Esophagus muscularis mucosa (tissue), 4 donors: ENCODE measurements at regions not wholly inside any gene's neighbourhood (a gene's known extent, or its start where the extent isn't known, plus 50 kb on each side); places are given as distances from the start of the nearest gene placed in this dataset.

ENCODE experiments used
- DNase-seq: peaks from one replicate; pipeline ENCODE4 v3.0.0-alpha.2; 2017; ENCODE audit errors: extremely low spot score
- H3K27ac ChIP-seq, 4 donors: fragments of 200-600 bp; sonication (generic); replicated peaks in 1 of 4; 1 replicate in 3 of 4; 2 replicates in 1 of 4; pipeline ENCODE4 v1.5.1; 2016 to 2019; ENCODE audit warnings: mild to moderate bottlenecking in 1 of 4
- H3K27me3 ChIP-seq, 4 donors: fragments of 200-600 bp; sonication (generic); one replicate each; pipeline versions ENCODE4 v1.5.1 to v1.6.0; 2016 to 2019
- H3K36me3 ChIP-seq, 4 donors: fragments of 200-600 bp; sonication (generic); one replicate each; pipeline ENCODE4 v1.5.1; 2016 to 2019
- H3K4me1 ChIP-seq, 4 donors: fragments of 200-600 bp; sonication (generic); one replicate each; pipeline ENCODE4 v1.5.1; 2016 to 2019
- H3K4me3 ChIP-seq, 4 donors: fragments of 200-600 bp; sonication (generic); 1 replicate in 2 of 4; 2 replicates in 2 of 4; pipeline ENCODE4 v1.5.1; 2016 to 2019; ENCODE audit warnings: mild to moderate bottlenecking in 4 of 4, moderate library complexity in 1 of 4
- H3K9me3 ChIP-seq, 4 donors: fragments of 200-600 bp; sonication (generic); 1 replicate in 3 of 4; 2 replicates in 1 of 4; pipeline ENCODE4 v1.5.1; 2016 to 2019
- CTCF ChIP-seq, 3 experiments: fragments of 200-600 bp in 2 of 3; fragments of 450-650 bp in 1 of 3; sonication (generic) in 2 of 3; IDR thresholded peaks; one replicate each; pipeline ENCODE4 v1.5.1; 2017 to 2019; ENCODE audit warnings: antibody characterized with exemption in 3 of 3, mild to moderate bottlenecking in 2 of 3, moderate library complexity in 1 of 3
- EP300 ChIP-seq: sonication (generic); formaldehyde crosslinking; IDR thresholded peaks from one replicate; pipeline ENCODE4 v1.6.1; 2017; ENCODE audit warnings: antibody characterized with exemption
- POLR2A ChIP-seq: fragments of 450-650 bp; IDR thresholded peaks from one replicate; pipeline ENCODE4 v1.6.1; 2017; ENCODE audit warnings: antibody characterized with exemption, moderate library complexity, mild to moderate bottlenecking, low read depth
- POLR2AphosphoS5 ChIP-seq, 2 donors: sonication (generic); formaldehyde crosslinking; IDR thresholded peaks; one replicate each; pipeline ENCODE4 v1.6.1; 2017; ENCODE audit warnings: antibody characterized with exemption in 2 of 2
- WGBS: methylation state at CpG from one replicate; pipeline ENCODE4 v1.1.5; 2018; 5-methylcytosine and 5-hydroxymethylcytosine counted together
- intact Hi-C: fragments of 100-400 bp; cut with DNase I; formaldehyde crosslinking; loops from one replicate; pipeline ENCODE4 v1.15.1; 2023

DNA sequence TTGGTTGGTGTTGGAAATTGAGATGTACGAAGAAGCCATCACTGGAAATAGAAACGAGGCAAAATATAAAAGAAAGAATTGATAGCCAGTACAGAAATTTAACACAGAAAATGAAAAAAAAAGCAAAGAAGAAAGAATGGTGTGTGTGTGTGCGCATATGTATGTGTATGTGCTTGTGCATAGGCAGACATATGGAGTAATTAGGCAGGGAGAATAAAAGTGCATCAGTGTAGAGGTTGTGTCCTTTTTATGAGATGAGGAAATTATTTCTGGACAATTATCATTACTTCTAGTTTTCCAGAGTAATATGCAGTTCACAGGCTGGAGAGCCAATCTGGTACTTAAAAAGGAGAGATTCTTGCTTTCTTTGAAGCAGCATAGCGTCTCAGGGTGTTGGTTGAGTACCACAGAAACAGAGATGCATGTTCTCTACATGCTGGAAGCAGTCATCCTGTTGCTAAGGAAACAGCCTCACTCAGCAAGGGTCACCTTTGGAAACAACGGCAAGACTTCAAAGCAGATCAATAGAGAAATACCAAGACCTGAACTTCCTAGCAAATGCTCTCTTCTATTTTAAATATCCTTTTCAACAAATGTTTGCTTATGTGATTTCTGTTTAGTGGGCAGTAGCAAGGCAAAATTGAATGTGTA, 172.7 kb downstream of the TAF11L14 start:
- Histone ChIP-seq H3K4me1 (no peaks in the 10 kb centered on the region), H3K36me3 (no peaks in the 10 kb centered on the region), H3K9me3 (no peaks in the 10 kb centered on the region), H3K4me3 (no peak overlapping the region), H3K27me3 (no peaks in the 10 kb centered on the region), H3K27ac (no peak overlapping the region)
- WGBS = 55% methylated on average over 5 of the region's 5 CpGs
- intact Hi-C loops = no loop called here
- TF ChIP-seq EP300 = no peak
- no peak for TF ChIP-seq CTCF (IDR thresholded peaks at IDR 0.05)
- TF ChIP-seq POLR2A = no peak
- no peak for TF ChIP-seq POLR2AphosphoS5 (IDR thresholded peaks at IDR 0.05)
- no peak for DNase-seq

GRCh38 chr5:17808566-17808965, 174.3 kb downstream of the TAF11L14 start:
- DNase-seq = no peak
- no peaks in the 10 kb centered on the region for H3K9me3 ChIP-seq
- no peaks in the 10 kb centered on the region for H3K4me1 ChIP-seq
- intact Hi-C loops = no loop called here
- H3K36me3 ChIP-seq = no peaks in the 10 kb centered on the region
- 91% methylated on average over 2 of the region's 2 CpGs for WGBS
- TF ChIP-seq POLR2AphosphoS5 (IDR thresholded peaks at IDR 0.05) (no peak), CTCF (IDR thresholded peaks at IDR 0.05) (no peak), POLR2A (no peak), EP300 (no peak)
- H3K4me3 ChIP-seq = no peak overlapping the region
- no peak overlapping the region for H3K27ac ChIP-seq
- no peaks in the 10 kb centered on the region for H3K27me3 ChIP-seq

DNA sequence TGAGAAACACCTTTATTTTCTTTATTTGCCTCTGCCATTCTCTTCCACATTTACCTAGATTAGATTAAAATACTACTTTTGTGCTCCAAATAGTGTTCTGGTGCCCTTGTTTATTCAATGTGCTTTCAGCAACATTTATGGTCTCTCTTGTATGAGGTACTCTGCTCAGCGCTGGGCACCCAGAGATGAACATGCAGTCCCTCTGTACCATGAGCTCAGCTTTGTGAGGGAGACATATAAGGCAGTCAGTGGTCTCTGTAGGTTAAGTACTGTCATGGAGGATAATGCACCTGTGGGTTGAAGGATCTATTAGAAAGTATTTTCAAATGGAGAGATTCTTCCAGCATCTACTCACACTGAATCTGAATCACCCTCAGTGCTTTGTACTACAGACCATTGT, 176.5 kb downstream of the TAF11L14 start:
- H3K4me1 ChIP-seq = no peaks in the 10 kb centered on the region
- no peak for DNase-seq
- no peaks in the 10 kb centered on the region for H3K27me3 ChIP-seq
- no peak overlapping the region for H3K4me3 ChIP-seq
- 95% methylated on average over 1 of the region's 1 CpG for WGBS
- TF ChIP-seq POLR2A = no peak
- TF ChIP-seq POLR2AphosphoS5 (IDR thresholded peaks at IDR 0.05) = no peak
- TF ChIP-seq CTCF (IDR thresholded peaks at IDR 0.05) = no peak
- no peak for TF ChIP-seq EP300
- H3K27ac ChIP-seq = no peak overlapping the region
- no peaks in the 10 kb centered on the region for H3K9me3 ChIP-seq
- H3K36me3 ChIP-seq = no peaks in the 10 kb centered on the region
- intact Hi-C loops = no loop called here

GRCh38 chr5:17813214-17813613, 179.0 kb downstream of the TAF11L14 start:
- Histone ChIP-seq H3K9me3 (no peaks in the 10 kb centered on the region), H3K4me3 (no peak overlapping the region), H3K27me3 (no peaks in the 10 kb centered on the region), H3K4me1 (no peaks in the 10 kb centered on the region), H3K27ac (no peak overlapping the region), H3K36me3 (no peaks in the 10 kb centered on the region)
- TF ChIP-seq EP300 = no peak
- TF ChIP-seq POLR2A = no peak
- TF ChIP-seq CTCF (IDR thresholded peaks at IDR 0.05) = no peak
- no peak for TF ChIP-seq POLR2AphosphoS5 (IDR thresholded peaks at IDR 0.05)
- 83% methylated on average over 5 of the region's 5 CpGs for WGBS
- no peak for DNase-seq
- intact Hi-C loops = no loop called here

DNA sequence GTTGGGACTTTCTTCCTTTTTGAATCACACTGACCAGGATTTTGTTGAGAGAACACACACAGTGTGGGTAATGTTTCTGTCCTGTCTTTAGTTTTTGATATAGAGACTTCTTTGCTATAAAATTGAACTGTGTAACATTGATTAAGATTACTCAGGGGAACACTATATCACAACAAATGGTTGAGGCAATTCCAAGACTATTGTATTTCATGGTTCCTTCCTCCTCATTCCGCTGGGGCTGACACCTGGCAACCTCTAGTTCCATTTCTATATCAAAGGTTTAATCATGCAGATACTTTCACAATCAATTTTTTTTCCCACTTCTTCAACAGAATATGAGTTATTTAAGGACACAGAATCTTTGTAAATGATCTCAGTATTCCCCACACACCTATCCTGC, 182.2 kb downstream of the TAF11L14 start:
- H3K4me1 ChIP-seq = no peaks in the 10 kb centered on the region
- 59% methylated on average over 1 of the region's 1 CpG for WGBS
- no peak for DNase-seq
- TF ChIP-seq POLR2AphosphoS5 (IDR thresholded peaks at IDR 0.05) (no peak), CTCF (IDR thresholded peaks at IDR 0.05) (no peak), POLR2A (no peak), EP300 (no peak)
- no peak overlapping the region for H3K4me3 ChIP-seq
- intact Hi-C loops = no loop called here
- H3K36me3 ChIP-seq = no peaks in the 10 kb centered on the region
- H3K9me3 ChIP-seq = no peaks in the 10 kb centered on the region
- no peaks in the 10 kb centered on the region for H3K27me3 ChIP-seq
- H3K27ac ChIP-seq = no peak overlapping the region
